OCI-LY7 (cell line): ENCODE measurements at regions not wholly inside any gene's neighbourhood (a gene's known extent, or its start where the extent isn't known, plus 50 kb on each side); places are given as distances from the start of the nearest gene placed in this dataset.

Experiments used
- BruUV-seq: library from RNA; stranded (reverse); fragments of 400-500 nt; replicated peaks from 2 replicates; lab custom pipeline; 2021; lab: Mats Ljungman, UMichigan
- CTCF ChIA-PET: fragments of 300-600 bp; sonication (Branson Sonifier 250); formaldehyde crosslinking; loops from one replicate; lab custom pipeline; 2022; ENCODE audit warnings: antibody characterized with exemption; ENCODE audit not compliant: unreplicated experiment; lab: Charles Lee
- POLR2A ChIA-PET: fragments of 300-600 bp; sonication (Branson Sonifier 250); formaldehyde crosslinking; loops from one replicate; lab custom pipeline; 2022; ENCODE audit warnings: antibody characterized with exemption; lab: Charles Lee
- DNase-seq: peaks from one replicate; pipeline ENCODE4 v3.0.0-alpha.2; 2015; ENCODE audit warnings: low spot score
- H2AFZ ChIP-seq: fragments of 200-600 bp; sonication (generic), shearing (Covaris generic); 2 replicates; pipeline ENCODE4 v1.6.1; 2014; ENCODE audit warnings: mild to moderate bottlenecking, antibody characterized with exemption, low read length, moderate library complexity
- H3K27ac ChIP-seq: fragments of 200-600 bp; sonication (generic); 2 replicates; pipeline ENCODE4 v1.5.1; 2014; ENCODE audit warnings: mixed run types, low read depth, mild to moderate bottlenecking, moderate library complexity, low read length, inconsistent platforms; ENCODE audit not compliant: poor library complexity, severe bottlenecking
- H3K36me3 ChIP-seq: fragments of 200-600 bp; sonication (generic); 2 replicates; pipeline ENCODE4 v1.6.1; 2014; ENCODE audit warnings: mild to moderate bottlenecking, antibody characterized with exemption, low read length, moderate library complexity, mixed read lengths; ENCODE audit not compliant: insufficient read depth
- H3K4me1 ChIP-seq: fragments of 200-600 bp; sonication (generic); 2 replicates; pipeline ENCODE4 v1.5.1; 2014; ENCODE audit warnings: mild to moderate bottlenecking, low read length; ENCODE audit not compliant: insufficient read depth, poor library complexity, severe bottlenecking
- H3K4me2 ChIP-seq: fragments of 200-600 bp; sonication (generic); 2 replicates; pipeline ENCODE4 v1.6.1; 2014; ENCODE audit warnings: mild to moderate bottlenecking, low read length
- H3K4me3 ChIP-seq: fragments of 200-600 bp; sonication (generic); 2 replicates; pipeline ENCODE4 v1.5.1; 2014; ENCODE audit warnings: mild to moderate bottlenecking, low read depth, low read length; ENCODE audit not compliant: poor library complexity, severe bottlenecking
- H3K79me2 ChIP-seq: fragments of 200-600 bp; sonication (generic); 2 replicates; pipeline ENCODE4 v1.6.1; 2016; ENCODE audit warnings: low read depth, mild to moderate bottlenecking, low read length, moderate library complexity, mixed read lengths; ENCODE audit not compliant: insufficient read depth
- H3K9me2 ChIP-seq: fragments of 200-600 bp; sonication (generic); 2 replicates; pipeline ENCODE4 v1.6.1; 2016; ENCODE audit warnings: mild to moderate bottlenecking, low read length, mixed read lengths; ENCODE audit not compliant: insufficient read depth
- H3K9me3 ChIP-seq: fragments of 200-600 bp; sonication (generic); 2 replicates; pipeline ENCODE4 v1.6.1; 2014; ENCODE audit warnings: mild to moderate bottlenecking, mixed run types, low read length, mixed read lengths
- H4K20me1 ChIP-seq: fragments of 200-600 bp; sonication (generic); 2 replicates; pipeline ENCODE4 v1.6.1; 2014; ENCODE audit warnings: mild to moderate bottlenecking, antibody characterized with exemption, low read length, moderate library complexity, mixed read lengths; ENCODE audit not compliant: insufficient read depth
- EZH2phosphoT487 ChIP-seq: fragments of 200-600 bp; sonication (generic); IDR thresholded peaks from 2 replicates; pipeline ENCODE4 v1.6.1; 2018; ENCODE audit warnings: low read depth, borderline replicate concordance, mild to moderate bottlenecking, mixed run types, antibody characterized with exemption, low read length, moderate library complexity, mixed read lengths
- intact Hi-C: fragments of 100-400 bp; cut with micrococcal nuclease; formaldehyde crosslinking; loops from one replicate; pipeline ENCODE4 v1.10.0; 2022; ENCODE audit not compliant: unreplicated experiment
- TF ChIP-seq, protein P1 (sequence below): fragments of 200-600 bp; sonication (generic); conservative IDR thresholded peaks from 2 replicates; pipeline ENCODE4 v1.5.1; 2014; ENCODE audit warnings: mild to moderate bottlenecking, antibody characterized with exemption, low read length, moderate library complexity, mixed read lengths

DNA sequence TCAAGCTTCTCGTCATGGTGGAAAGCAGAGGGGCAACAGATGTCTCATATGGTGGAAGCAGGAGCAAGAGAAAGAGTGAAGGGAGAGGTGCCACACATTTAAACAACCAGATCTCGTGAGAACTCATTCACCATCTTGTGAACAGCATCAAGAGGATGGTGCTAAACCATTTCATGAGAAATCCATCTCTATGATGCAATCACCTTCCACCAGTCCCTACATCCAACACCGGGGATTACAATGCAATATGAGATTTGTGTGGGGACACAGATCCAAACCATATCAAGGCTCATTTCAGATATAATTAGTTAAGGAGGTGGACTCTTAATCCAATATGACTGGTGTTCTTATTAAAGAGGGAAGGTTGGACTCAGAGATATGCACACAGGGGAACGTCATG is 272.8 kb downstream of the KCNS3 start:
- intact Hi-C loops, result no loop called here
- POLR2A ChIA-PET, result no interaction called here
- no TSS peak for BruUV-seq

DNA sequence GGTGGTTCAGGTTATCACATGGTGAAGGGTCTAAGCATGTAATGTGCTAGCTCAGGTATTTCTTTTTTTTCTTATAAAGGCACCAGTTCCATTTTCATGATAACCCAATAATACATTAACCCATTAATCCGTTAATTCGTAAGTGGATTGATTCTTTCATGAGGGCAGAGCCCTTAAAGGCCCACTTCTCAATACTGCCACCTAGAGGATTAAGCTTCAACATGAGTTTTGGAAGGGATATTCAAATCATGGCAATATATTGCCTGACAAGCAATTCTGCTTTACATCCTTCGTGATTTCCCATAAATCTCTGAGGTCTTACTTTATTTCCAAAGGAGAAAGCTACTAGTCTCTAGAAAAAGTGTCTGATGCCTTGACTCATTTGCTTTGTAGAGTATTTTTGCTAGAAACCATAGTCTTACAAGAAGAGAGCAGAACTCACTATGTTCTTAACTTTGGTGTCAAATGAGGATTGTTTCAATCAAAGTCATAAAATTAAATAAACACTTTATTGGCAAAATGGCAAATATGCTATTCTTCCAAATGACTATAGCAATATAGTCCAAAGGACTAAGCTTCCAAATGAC is 271.3 kb downstream of the KCNS3 start:
- Histone ChIP-seq H3K4me1 (no peaks in the 10 kb centered on the region), H3K4me2 (no peak overlapping the region), H3K27ac (no peak overlapping the region), H3K9me3 (no peaks in the 10 kb centered on the region), H4K20me1 (no peaks in the 10 kb centered on the region), H3K79me2 (no peaks in the 10 kb centered on the region), H3K4me3 (no peak overlapping the region), H2AFZ (no peak overlapping the region), H3K9me2 (no peaks in the 10 kb centered on the region), H3K36me3 (no peaks in the 10 kb centered on the region)
- ChIA-PET POLR2A (interaction anchor here (1.2 kb wide), 1 partner anchor 13 kb away, joined by 3 read pairs; no protein-coding TSS in a partner anchor), CTCF (no interaction called here)
- BruUV-seq, result no TSS peak
- TF ChIP-seq EZH2phosphoT487, result no peak
- TF ChIP-seq, protein P1, sequence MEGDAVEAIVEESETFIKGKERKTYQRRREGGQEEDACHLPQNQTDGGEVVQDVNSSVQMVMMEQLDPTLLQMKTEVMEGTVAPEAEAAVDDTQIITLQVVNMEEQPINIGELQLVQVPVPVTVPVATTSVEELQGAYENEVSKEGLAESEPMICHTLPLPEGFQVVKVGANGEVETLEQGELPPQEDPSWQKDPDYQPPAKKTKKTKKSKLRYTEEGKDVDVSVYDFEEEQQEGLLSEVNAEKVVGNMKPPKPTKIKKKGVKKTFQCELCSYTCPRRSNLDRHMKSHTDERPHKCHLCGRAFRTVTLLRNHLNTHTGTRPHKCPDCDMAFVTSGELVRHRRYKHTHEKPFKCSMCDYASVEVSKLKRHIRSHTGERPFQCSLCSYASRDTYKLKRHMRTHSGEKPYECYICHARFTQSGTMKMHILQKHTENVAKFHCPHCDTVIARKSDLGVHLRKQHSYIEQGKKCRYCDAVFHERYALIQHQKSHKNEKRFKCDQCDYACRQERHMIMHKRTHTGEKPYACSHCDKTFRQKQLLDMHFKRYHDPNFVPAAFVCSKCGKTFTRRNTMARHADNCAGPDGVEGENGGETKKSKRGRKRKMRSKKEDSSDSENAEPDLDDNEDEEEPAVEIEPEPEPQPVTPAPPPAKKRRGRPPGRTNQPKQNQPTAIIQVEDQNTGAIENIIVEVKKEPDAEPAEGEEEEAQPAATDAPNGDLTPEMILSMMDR, result peak; percentile 90
- DNase-seq, result peak; percentile 64
- intact Hi-C loops, result loop anchor here (1.0 kb wide), 2 partner anchors 298 to 503 kb away; no protein-coding TSS in a partner anchor

More for the DNA sequence above, 272.8 kb downstream of the KCNS3 start:
- CTCF ChIA-PET, result no interaction called here
- Histone ChIP-seq H2AFZ (no peak overlapping the region), H3K27ac (no peak overlapping the region), H3K9me3 (no peaks in the 10 kb centered on the region), H3K4me2 (no peak overlapping the region), H4K20me1 (no peaks in the 10 kb centered on the region), H3K36me3 (no peaks in the 10 kb centered on the region), H3K4me1 (no peaks in the 10 kb centered on the region), H3K4me3 (no peak overlapping the region), H3K9me2 (no peaks in the 10 kb centered on the region), H3K79me2 (no peaks in the 10 kb centered on the region)
- DNase-seq, result no peak
- TF ChIP-seq EZH2phosphoT487, result no peak
- TF ChIP-seq, protein P1, result no peak

DNA sequence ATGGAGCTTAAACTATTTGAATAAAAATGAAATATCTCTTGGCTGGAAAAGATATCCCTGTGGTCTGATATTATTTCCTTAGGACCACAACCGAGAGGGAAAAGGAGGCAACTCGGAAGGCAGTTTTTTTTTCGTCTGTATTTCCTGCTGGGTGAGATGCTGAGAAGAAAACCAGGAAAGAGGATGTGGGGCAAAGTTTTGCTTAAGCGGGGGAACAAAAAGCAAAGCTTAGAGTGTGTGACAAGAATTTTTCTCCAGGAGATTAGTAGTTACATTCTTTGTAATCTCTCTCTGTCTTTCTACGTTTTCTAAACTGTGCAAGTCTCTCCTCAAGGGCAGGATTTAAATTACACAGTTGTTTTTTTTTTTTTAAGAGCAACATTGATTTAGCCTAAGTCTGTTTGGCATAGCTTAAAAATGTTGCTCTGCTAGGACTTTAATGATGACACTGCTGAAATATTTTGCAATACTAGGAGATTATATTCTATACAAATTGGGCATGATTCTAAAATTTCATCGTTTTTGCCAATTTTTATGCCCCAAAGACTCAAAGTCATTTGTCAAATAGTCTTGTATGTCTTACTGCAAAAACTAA is 258.5 kb downstream of the KCNS3 start:
- H3K9me2 ChIP-seq, result no peaks in the 10 kb centered on the region
- no peak overlapping the region for H3K27ac ChIP-seq
- H4K20me1 ChIP-seq, result no peaks in the 10 kb centered on the region
- no peak for DNase-seq
- no peaks in the 10 kb centered on the region for H3K36me3 ChIP-seq
- TF ChIP-seq EZH2phosphoT487, result no peak
- TF ChIP-seq, protein P1, result no peak
- no peaks in the 10 kb centered on the region for H3K79me2 ChIP-seq
- H3K4me3 ChIP-seq, result no peak overlapping the region
- BruUV-seq, result no TSS peak
- H2AFZ ChIP-seq, result no peak overlapping the region
- CTCF ChIA-PET, result no interaction called here
- no peak overlapping the region for H3K4me2 ChIP-seq
- POLR2A ChIA-PET, result interaction anchor here (0.9 to 1.0 kb wide), 2 partner anchors 12 to 13 kb away, joined by 3 read pairs; no protein-coding TSS in a partner anchor
- no peaks in the 10 kb centered on the region for H3K4me1 ChIP-seq
- intact Hi-C loops, result no loop called here
- H3K9me3 ChIP-seq, result no peaks in the 10 kb centered on the region
